SU-DHL-6 (cell line): ENCODE measurements at regions not wholly inside any gene's neighbourhood (a gene's known extent, or its start where the extent isn't known, plus 50 kb on each side); places are given as distances from the start of the nearest gene placed in this dataset.

Experiments
- EZH2phosphoT487 ChIP-seq: fragments of 200-600 bp; sonication (generic), shearing (Covaris generic); conservative IDR thresholded peaks from 2 replicates; pipeline ENCODE4 v1.6.1; 2018; ENCODE audit warnings: mild to moderate bottlenecking, antibody characterized with exemption, low read length, moderate library complexity, mixed read lengths
- TF ChIP-seq, protein P1 (sequence below): fragments of 200-600 bp; sonication (generic); IDR thresholded peaks from one replicate; pipeline ENCODE4 v1.5.1; 2017; ENCODE audit warnings: antibody characterized with exemption, mild to moderate bottlenecking, low read length, moderate library complexity; ENCODE audit not compliant: insufficient read depth, poor library complexity, severe bottlenecking

DNA sequence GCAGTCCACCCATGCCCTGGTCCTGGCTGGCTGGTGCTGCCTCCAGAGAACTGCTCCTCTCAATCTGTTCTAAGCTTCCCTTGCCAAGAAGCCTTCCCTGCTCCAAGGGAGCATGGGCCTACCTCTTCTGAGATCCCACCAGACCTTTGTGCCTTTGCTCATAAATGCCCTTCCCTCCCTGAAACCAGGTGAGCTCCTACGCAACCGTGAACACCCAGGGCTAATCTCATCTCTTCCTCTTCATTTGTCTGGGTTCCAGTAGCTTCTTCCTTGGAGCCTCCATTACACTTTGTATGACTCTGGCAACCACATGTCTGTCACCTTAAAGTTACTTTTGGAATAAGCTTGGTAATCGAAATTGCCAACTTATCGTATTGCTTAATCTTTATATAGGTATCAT is 270.6 kb downstream of the PBX3 start:
- TF ChIP-seq, protein P1, sequence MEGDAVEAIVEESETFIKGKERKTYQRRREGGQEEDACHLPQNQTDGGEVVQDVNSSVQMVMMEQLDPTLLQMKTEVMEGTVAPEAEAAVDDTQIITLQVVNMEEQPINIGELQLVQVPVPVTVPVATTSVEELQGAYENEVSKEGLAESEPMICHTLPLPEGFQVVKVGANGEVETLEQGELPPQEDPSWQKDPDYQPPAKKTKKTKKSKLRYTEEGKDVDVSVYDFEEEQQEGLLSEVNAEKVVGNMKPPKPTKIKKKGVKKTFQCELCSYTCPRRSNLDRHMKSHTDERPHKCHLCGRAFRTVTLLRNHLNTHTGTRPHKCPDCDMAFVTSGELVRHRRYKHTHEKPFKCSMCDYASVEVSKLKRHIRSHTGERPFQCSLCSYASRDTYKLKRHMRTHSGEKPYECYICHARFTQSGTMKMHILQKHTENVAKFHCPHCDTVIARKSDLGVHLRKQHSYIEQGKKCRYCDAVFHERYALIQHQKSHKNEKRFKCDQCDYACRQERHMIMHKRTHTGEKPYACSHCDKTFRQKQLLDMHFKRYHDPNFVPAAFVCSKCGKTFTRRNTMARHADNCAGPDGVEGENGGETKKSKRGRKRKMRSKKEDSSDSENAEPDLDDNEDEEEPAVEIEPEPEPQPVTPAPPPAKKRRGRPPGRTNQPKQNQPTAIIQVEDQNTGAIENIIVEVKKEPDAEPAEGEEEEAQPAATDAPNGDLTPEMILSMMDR = no peak
- no peak for TF ChIP-seq EZH2phosphoT487
